Prostate gland (tissue), 2 donors: ENCODE measurements at regions not wholly inside any gene's neighbourhood (a gene's known extent, or its start where the extent isn't known, plus 50 kb on each side); places are given as distances from the start of the nearest gene placed in this dataset.

Experiments used
- CTCF ChIP-seq, 4 experiments: fragments of 200-600 bp in 2 of 4; fragments of 450-650 bp in 2 of 4; sonication (generic) in 2 of 4; IDR thresholded peaks; 1 replicate in 3 of 4; 2 replicates in 1 of 4; pipeline ENCODE4 v1.5.1; 2016 to 2019; ENCODE audit warnings: antibody characterized with exemption in 4 of 4, mild to moderate bottlenecking in 2 of 4, moderate library complexity in 2 of 4
- POLR2A ChIP-seq: fragments of 450-650 bp; IDR thresholded peaks from one replicate; pipeline ENCODE4 v1.6.1; 2016; ENCODE audit warnings: antibody characterized with exemption, mild to moderate bottlenecking
- POLR2AphosphoS5 ChIP-seq: sonication (generic); formaldehyde crosslinking; IDR thresholded peaks from one replicate; pipeline ENCODE4 v1.6.1; 2017; ENCODE audit warnings: antibody characterized with exemption

DNA sequence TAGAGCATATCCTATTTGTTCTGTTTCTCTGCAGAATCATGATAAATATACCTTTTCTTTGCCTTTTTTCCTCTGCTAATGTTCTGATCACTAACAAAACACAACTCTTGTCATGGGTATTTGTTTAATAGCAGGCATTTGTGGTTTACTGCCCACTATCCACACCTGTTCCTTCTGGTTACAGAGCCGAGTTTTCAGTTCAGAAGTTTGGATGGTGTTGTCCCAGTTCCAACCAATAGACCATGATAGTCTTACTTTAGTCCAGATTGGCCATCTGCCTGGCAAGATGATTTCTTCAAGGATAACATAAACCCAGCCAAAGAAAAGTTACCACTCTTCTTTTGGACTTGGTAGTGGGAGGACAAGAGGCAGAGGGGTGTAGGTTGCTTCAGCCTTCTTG lies 211.2 kb downstream of the TFAP2A start:
- TF ChIP-seq CTCF (IDR thresholded peaks at IDR 0.05) (no peak), POLR2A (no peak), POLR2AphosphoS5 (no peak)
